OCI-LY1 (cell line): ENCODE measurements at regions not wholly inside any gene's neighbourhood (a gene's known extent, or its start where the extent isn't known, plus 50 kb on each side); places are given as distances from the start of the nearest gene placed in this dataset.

Experiments used
- CTCF ChIP-seq: fragments of 200-600 bp; sonication (generic), shearing (Covaris generic); IDR thresholded peaks from 2 replicates; pipeline ENCODE4 v1.5.1; 2017; ENCODE audit warnings: mild to moderate bottlenecking, antibody characterized with exemption, low read length, moderate library complexity, mixed read lengths
- EZH2 ChIP-seq: fragments of 200-600 bp; sonication (generic), shearing (Covaris generic); IDR thresholded peaks from 2 replicates; pipeline ENCODE4 v1.8.0; 2017; ENCODE audit warnings: borderline replicate concordance, mixed run types, mild to moderate bottlenecking, antibody characterized with exemption, low read length, moderate library complexity, mixed read lengths

GRCh38 chr11:129302386-129303101 is 73.1 kb upstream of the BARX2 start:
- TF ChIP-seq CTCF (no peak), EZH2 (no peak)
